ENCODE measurements at regions not wholly inside any gene's neighbourhood (a gene's known extent, or its start where the extent isn't known, plus 50 kb on each side); places are given as distances from the start of the nearest gene placed in this dataset.

DNA sequence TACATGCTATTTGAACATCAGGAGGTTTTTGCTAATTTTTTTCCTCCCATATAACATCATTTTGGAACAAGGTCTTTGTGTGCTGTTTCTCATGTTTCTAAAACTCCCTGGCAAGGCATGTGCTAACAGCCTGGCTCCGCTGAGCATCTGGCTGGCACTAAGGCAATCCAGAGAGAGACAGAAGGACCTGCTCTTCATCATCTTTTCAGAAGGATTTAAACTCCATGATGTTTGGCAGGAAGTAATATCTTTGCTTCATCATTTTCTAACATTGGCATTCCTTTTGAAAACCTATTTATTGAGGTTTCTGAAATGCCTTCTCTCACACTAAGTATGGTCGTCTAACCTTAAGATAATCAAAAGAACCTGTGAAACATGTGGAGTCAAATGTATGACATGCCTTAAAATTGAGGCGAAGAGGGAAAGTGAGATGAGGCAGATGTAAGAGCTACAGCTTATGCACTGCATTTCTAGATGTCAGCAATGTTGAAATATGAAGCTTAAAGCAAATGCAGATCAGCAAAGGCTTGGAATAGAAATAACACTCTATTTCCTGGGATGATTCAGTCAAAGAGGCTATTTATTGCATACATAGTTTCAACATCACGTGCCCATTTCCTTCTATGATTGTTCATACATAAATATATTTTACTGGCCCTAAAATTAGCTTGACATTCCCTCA lies 592.0 kb downstream of the ZNF385D start:
- TF ChIP-seq, protein P1, sequence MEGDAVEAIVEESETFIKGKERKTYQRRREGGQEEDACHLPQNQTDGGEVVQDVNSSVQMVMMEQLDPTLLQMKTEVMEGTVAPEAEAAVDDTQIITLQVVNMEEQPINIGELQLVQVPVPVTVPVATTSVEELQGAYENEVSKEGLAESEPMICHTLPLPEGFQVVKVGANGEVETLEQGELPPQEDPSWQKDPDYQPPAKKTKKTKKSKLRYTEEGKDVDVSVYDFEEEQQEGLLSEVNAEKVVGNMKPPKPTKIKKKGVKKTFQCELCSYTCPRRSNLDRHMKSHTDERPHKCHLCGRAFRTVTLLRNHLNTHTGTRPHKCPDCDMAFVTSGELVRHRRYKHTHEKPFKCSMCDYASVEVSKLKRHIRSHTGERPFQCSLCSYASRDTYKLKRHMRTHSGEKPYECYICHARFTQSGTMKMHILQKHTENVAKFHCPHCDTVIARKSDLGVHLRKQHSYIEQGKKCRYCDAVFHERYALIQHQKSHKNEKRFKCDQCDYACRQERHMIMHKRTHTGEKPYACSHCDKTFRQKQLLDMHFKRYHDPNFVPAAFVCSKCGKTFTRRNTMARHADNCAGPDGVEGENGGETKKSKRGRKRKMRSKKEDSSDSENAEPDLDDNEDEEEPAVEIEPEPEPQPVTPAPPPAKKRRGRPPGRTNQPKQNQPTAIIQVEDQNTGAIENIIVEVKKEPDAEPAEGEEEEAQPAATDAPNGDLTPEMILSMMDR (conservative IDR thresholded peaks at IDR 0.05; ENCODE audit: low read depth in 2 of 2) = no peak
- no peak for TF ChIP-seq EZH2phosphoT487 (IDR thresholded peaks at IDR 0.05; ENCODE audit: unreplicated experiment)
- TF ChIP-seq REST (IDR thresholded peaks at IDR 0.05; ENCODE audit: unreplicated experiment) = no peak
- no peak for TF ChIP-seq EZH2 (IDR thresholded peaks at IDR 0.05; ENCODE audit: low read depth, unreplicated experiment)
- no peak for TF ChIP-seq POLR2AphosphoS5 (IDR thresholded peaks at IDR 0.05; ENCODE audit: low read depth)
- TF ChIP-seq, protein P2, sequence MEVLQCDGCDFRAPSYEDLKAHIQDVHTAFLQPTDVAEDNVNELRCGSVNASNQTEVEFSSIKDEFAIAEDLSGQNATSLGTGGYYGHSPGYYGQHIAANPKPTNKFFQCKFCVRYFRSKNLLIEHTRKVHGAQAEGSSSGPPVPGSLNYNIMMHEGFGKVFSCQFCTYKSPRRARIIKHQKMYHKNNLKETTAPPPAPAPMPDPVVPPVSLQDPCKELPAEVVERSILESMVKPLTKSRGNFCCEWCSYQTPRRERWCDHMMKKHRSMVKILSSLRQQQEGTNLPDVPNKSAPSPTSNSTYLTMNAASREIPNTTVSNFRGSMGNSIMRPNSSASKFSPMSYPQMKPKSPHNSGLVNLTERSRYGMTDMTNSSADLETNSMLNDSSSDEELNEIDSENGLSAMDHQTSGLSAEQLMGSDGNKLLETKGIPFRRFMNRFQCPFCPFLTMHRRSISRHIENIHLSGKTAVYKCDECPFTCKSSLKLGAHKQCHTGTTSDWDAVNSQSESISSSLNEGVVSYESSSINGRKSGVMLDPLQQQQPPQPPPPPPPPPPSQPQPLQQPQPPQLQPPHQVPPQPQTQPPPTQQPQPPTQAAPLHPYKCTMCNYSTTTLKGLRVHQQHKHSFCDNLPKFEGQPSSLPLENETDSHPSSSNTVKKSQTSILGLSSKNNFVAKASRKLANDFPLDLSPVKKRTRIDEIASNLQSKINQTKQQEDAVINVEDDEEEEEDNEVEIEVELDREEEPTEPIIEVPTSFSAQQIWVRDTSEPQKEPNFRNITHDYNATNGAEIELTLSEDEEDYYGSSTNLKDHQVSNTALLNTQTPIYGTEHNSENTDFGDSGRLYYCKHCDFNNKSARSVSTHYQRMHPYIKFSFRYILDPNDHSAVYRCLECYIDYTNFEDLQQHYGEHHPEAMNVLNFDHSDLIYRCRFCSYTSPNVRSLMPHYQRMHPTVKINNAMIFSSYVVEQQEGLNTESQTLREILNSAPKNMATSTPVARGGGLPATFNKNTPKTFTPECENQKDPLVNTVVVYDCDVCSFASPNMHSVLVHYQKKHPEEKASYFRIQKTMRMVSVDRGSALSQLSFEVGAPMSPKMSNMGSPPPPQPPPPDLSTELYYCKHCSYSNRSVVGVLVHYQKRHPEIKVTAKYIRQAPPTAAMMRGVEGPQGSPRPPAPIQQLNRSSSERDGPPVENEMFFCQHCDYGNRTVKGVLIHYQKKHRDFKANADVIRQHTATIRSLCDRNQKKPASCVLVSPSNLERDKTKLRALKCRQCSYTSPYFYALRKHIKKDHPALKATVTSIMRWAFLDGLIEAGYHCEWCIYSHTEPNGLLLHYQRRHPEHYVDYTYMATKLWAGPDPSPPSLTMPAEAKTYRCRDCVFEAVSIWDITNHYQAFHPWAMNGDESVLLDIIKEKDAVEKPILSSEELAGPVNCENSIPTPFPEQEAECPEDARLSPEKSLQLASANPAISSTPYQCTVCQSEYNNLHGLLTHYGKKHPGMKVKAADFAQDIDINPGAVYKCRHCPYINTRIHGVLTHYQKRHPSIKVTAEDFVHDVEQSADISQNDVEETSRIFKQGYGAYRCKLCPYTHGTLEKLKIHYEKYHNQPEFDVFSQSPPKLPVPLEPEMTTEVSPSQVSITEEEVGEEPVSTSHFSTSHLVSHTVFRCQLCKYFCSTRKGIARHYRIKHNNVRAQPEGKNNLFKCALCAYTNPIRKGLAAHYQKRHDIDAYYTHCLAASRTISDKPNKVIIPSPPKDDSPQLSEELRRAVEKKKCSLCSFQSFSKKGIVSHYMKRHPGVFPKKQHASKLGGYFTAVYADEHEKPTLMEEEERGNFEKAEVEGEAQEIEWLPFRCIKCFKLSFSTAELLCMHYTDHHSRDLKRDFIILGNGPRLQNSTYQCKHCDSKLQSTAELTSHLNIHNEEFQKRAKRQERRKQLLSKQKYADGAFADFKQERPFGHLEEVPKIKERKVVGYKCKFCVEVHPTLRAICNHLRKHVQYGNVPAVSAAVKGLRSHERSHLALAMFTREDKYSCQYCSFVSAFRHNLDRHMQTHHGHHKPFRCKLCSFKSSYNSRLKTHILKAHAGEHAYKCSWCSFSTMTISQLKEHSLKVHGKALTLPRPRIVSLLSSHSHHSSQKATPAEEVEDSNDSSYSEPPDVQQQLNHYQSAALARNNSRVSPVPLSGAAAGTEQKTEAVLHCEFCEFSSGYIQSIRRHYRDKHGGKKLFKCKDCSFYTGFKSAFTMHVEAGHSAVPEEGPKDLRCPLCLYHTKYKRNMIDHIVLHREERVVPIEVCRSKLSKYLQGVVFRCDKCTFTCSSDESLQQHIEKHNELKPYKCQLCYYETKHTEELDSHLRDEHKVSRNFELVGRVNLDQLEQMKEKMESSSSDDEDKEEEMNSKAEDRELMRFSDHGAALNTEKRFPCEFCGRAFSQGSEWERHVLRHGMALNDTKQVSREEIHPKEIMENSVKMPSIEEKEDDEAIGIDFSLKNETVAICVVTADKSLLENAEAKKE (CRISPR knock-in tag; IDR thresholded peaks at IDR 0.05) = no peak
- TF ChIP-seq CREB1 (CRISPR knock-in tag; IDR thresholded peaks at IDR 0.05; ENCODE audit: low read depth) = no peak
- no peak for TF ChIP-seq STAT1 (IDR thresholded peaks at IDR 0.05; ENCODE audit: unreplicated experiment)
- no peak for TF ChIP-seq JUNB (IDR thresholded peaks at IDR 0.05; ENCODE audit: unreplicated experiment)
